SK-N-SH (cell line): ENCODE measurements at regions not wholly inside any gene's neighbourhood (a gene's known extent, or its start where the extent isn't known, plus 50 kb on each side); places are given as distances from the start of the nearest gene placed in this dataset.

Source experiments
- CTCF ChIA-PET: fragments of 300-600, 350-600 bp; formaldehyde crosslinking; extraction: SDS; loops from one replicate; lab custom pipeline; 2021; lab: Yijun Ruan, JAX
- POLR2A ChIA-PET: fragments of 350-600 bp; sonication (Branson Sonifier 250); formaldehyde crosslinking; extraction: SDS; loops from one replicate; lab custom pipeline; 2020; ENCODE audit warnings: antibody characterized with exemption, inconsistent platforms; lab: Yijun Ruan, JAX
- DNase-seq: peaks from one replicate; pipeline ENCODE4 v3.0.0; 2012
- H2AFZ ChIP-seq: fragments of 200-600 bp; sonication (generic); 2 replicates; pipeline ENCODE4 v1.8.1; 2016; ENCODE audit warnings: antibody characterized with exemption, mild to moderate bottlenecking, low read depth
- H3F3A ChIP-seq: fragments of 200-600 bp; sonication (generic); replicated peaks from 2 replicates; pipeline ENCODE3; 2016; ENCODE audit warnings: antibody characterized with exemption, mild to moderate bottlenecking; ENCODE audit not compliant: insufficient read depth
- H3K27ac ChIP-seq, 2 experiments: fragments of 200-500 bp in 1 of 2; fragments of 200-600 bp in 1 of 2; sonication (Bioruptor generic) in 1 of 2; sonication (generic), shearing (Covaris generic) in 1 of 2; 2 replicates each; pipeline versions ENCODE4 v1.5.1 to v1.6.1; 2014 to 2016; ENCODE audit warnings: low read depth in 2 of 2, inconsistent platforms in 1 of 2, low read length in 1 of 2, mild to moderate bottlenecking in 1 of 2, mixed read lengths in 1 of 2
- H3K27me3 ChIP-seq: fragments of 200-600 bp; sonication (generic), shearing (Covaris generic); 2 replicates; pipeline ENCODE4 v1.6.1; 2016; ENCODE audit warnings: mixed run types; ENCODE audit not compliant: insufficient read depth
- H3K36me3 ChIP-seq, 2 experiments: fragments of 200-500 bp in 1 of 2; fragments of 200-600 bp in 1 of 2; sonication (Bioruptor generic) in 1 of 2; sonication (generic) in 1 of 2; replicated peaks in 1 of 2; 2 replicates each; pipeline versions ENCODE3 to v1.5.1; 2014 to 2016; ENCODE audit warnings: low read length in 1 of 2, mild to moderate bottlenecking in 1 of 2; ENCODE audit not compliant: insufficient read depth in 2 of 2, control insufficient read depth in 1 of 2
- H3K4me1 ChIP-seq, 2 experiments: fragments of 200-500 bp in 1 of 2; fragments of 200-600 bp in 1 of 2; sonication (Bioruptor generic) in 1 of 2; sonication (generic), shearing (Covaris generic) in 1 of 2; 2 replicates each; pipeline versions ENCODE4 v1.5.1 to v1.6.1; 2014 to 2016; ENCODE audit warnings: low read depth in 1 of 2, low read length in 1 of 2, mixed run types in 1 of 2; ENCODE audit not compliant: insufficient read depth in 2 of 2, control insufficient read depth in 1 of 2
- H3K4me2 ChIP-seq: fragments of 200-600 bp; sonication (generic), shearing (Covaris generic); 2 replicates; pipeline ENCODE4 v1.6.1; 2017; ENCODE audit warnings: mixed run types
- H3K4me3 ChIP-seq, 2 experiments: fragments of 200-500 bp in 1 of 2; fragments of 200-600 bp in 1 of 2; sonication (Bioruptor generic) in 1 of 2; sonication (generic), shearing (Covaris generic) in 1 of 2; 2 replicates each; pipeline versions ENCODE4 v1.5.1 to v1.8.1; 2014 to 2016; ENCODE audit warnings: low read depth in 2 of 2, inconsistent platforms in 1 of 2, low read length in 1 of 2, mild to moderate bottlenecking in 1 of 2, mixed read lengths in 1 of 2, moderate library complexity in 1 of 2
- H3K79me2 ChIP-seq: fragments of 200-600 bp; sonication (generic); 2 replicates; pipeline ENCODE4 v1.8.1; 2017; ENCODE audit warnings: mild to moderate bottlenecking; ENCODE audit not compliant: insufficient read depth
- H3K9ac ChIP-seq: fragments of 200-600 bp; sonication (generic); 2 replicates; pipeline ENCODE4 v1.6.1; 2017; ENCODE audit warnings: mixed run types
- H3K9me2 ChIP-seq: fragments of 200-600 bp; sonication (generic); 2 replicates; pipeline ENCODE4 v1.6.1; 2017; ENCODE audit warnings: mixed run types
- H3K9me3 ChIP-seq: fragments of 200-600 bp; sonication (generic); 2 replicates; pipeline ENCODE4 v1.6.1; 2017; ENCODE audit warnings: mixed run types, mild to moderate bottlenecking, moderate library complexity
- H4K20me1 ChIP-seq: fragments of 200-600 bp; sonication (generic); 2 replicates; pipeline ENCODE4 v1.6.1; 2017; ENCODE audit warnings: mild to moderate bottlenecking, mixed run types; ENCODE audit not compliant: insufficient read depth
- CHD2 ChIP-seq: fragments of 150-350 bp; IDR thresholded peaks from 2 replicates; pipeline ENCODE4 v1.6.1; 2018; ENCODE audit warnings: low read length; ENCODE audit not compliant: partially characterized antibody
- FOXJ3 ChIP-seq: sonication (generic); formaldehyde crosslinking; IDR thresholded peaks from 2 replicates; pipeline ENCODE4 v1.5.1; 2020; ENCODE audit warnings: mild to moderate bottlenecking, missing genetic modification reagents
- FOXM1 ChIP-seq: IDR thresholded peaks from 2 replicates; pipeline ENCODE4 v1.4.0; 2012; ENCODE audit warnings: low read depth, mild to moderate bottlenecking
- MAX ChIP-seq: IDR thresholded peaks from 2 replicates; pipeline ENCODE4 v1.4.0; 2012; ENCODE audit warnings: low read depth
- MEF2A ChIP-seq: IDR thresholded peaks from 2 replicates; pipeline ENCODE4 v1.4.0; 2012; ENCODE audit warnings: low read depth, borderline replicate concordance
- NFIC ChIP-seq: IDR thresholded peaks from 2 replicates; pipeline ENCODE4 v1.4.0; 2012; ENCODE audit warnings: borderline replicate concordance
- NRF1 ChIP-seq: IDR thresholded peaks from 2 replicates; pipeline ENCODE4 v1.6.1; 2012; ENCODE audit warnings: low read depth, mild to moderate bottlenecking, low read length
- PBX3 ChIP-seq: IDR thresholded peaks from 2 replicates; pipeline ENCODE4; 2012
- REST ChIP-seq: IDR thresholded peaks from 2 replicates; pipeline ENCODE4 v1.6.1; 2012; ENCODE audit warnings: mild to moderate bottlenecking, low read depth, low read length, moderate library complexity
- TCF12 ChIP-seq: IDR thresholded peaks from 2 replicates; pipeline ENCODE4 v1.4.0; 2012
- USF1 ChIP-seq: IDR thresholded peaks from 2 replicates; pipeline ENCODE4 v1.4.0; 2012; ENCODE audit warnings: low read depth, borderline replicate concordance
- ZBTB33 ChIP-seq: IDR thresholded peaks from 2 replicates; pipeline ENCODE4 v1.4.0; 2012; ENCODE audit warnings: low read depth, borderline replicate concordance
- WGBS: methylation state at CpG from one replicate; pipeline ENCODE4 v1.1.6; 2017; ENCODE audit warnings: low lambda C conversion rate; 5-methylcytosine and 5-hydroxymethylcytosine counted together

GRCh38 chr4:184312126-184312525 lies 94.5 kb upstream of the ENPP6 start:
- no peaks in the 10 kb centered on the region for H3K79me2 ChIP-seq
- TF ChIP-seq REST (no peak), TCF12 (no peak), FOXJ3 (CRISPR knock-in tag) (no peak), FOXM1 (no peak)
- H3K27ac ChIP-seq, result no peak overlapping the region
- H3K9me2 ChIP-seq, result no peaks in the 10 kb centered on the region
- H3K9ac ChIP-seq, result no peak overlapping the region
- no peak overlapping the region for H2AFZ ChIP-seq
- ChIA-PET CTCF (no interaction called here), POLR2A (no interaction called here)
- no peaks in the 10 kb centered on the region for H3K27me3 ChIP-seq
- H3K4me3 ChIP-seq, result no peak overlapping the region
- H3K36me3 ChIP-seq, result no peaks in the 10 kb centered on the region
- H3K9me3 ChIP-seq, result no peaks in the 10 kb centered on the region
- H3K4me2 ChIP-seq, result no peak overlapping the region
- H4K20me1 ChIP-seq, result no peaks in the 10 kb centered on the region
- 81% methylated on average over 3 of the region's 3 CpGs for WGBS
- no peaks in the 10 kb centered on the region for H3K4me1 ChIP-seq
- H3F3A ChIP-seq, result no peaks in the 10 kb centered on the region
- DNase-seq, result no peak

GRCh38 chr4:184310881-184311709 lies 93.4 kb upstream of the ENPP6 start:
- Histone ChIP-seq H3K4me2 (no peak overlapping the region), H3F3A (no peaks in the 10 kb centered on the region), H4K20me1 (no peaks in the 10 kb centered on the region), H3K27me3 (no peaks in the 10 kb centered on the region), H3K79me2 (no peaks in the 10 kb centered on the region), H3K4me1 (no peaks in the 10 kb centered on the region), H3K9ac (no peak overlapping the region), H3K9me2 (no peaks in the 10 kb centered on the region), H2AFZ (no peak overlapping the region), H3K4me3 (no peak overlapping the region), H3K27ac (no peak overlapping the region), H3K9me3 (no peaks in the 10 kb centered on the region), H3K36me3 (no peaks in the 10 kb centered on the region)
- POLR2A ChIA-PET, result no interaction called here
- no peak for DNase-seq
- CTCF ChIA-PET, result interaction anchor here (0.7 to 1.1 kb wide), 2 partner anchors 15 to 44 kb away, joined by 3 read pairs; no protein-coding TSS in a partner anchor
- TF ChIP-seq NFIC (no peak), CHD2 (no peak), MAX (no peak), PBX3 (no peak), USF1 (no peak), NRF1 (no peak), ZBTB33 (no peak), MEF2A (no peak)
- 81% methylated on average over 14 of the region's 14 CpGs for WGBS
